ENCODE measurements at regions not wholly inside any gene's neighbourhood (a gene's known extent, or its start where the extent isn't known, plus 50 kb on each side); places are given as distances from the start of the nearest gene placed in this dataset.

DNA sequence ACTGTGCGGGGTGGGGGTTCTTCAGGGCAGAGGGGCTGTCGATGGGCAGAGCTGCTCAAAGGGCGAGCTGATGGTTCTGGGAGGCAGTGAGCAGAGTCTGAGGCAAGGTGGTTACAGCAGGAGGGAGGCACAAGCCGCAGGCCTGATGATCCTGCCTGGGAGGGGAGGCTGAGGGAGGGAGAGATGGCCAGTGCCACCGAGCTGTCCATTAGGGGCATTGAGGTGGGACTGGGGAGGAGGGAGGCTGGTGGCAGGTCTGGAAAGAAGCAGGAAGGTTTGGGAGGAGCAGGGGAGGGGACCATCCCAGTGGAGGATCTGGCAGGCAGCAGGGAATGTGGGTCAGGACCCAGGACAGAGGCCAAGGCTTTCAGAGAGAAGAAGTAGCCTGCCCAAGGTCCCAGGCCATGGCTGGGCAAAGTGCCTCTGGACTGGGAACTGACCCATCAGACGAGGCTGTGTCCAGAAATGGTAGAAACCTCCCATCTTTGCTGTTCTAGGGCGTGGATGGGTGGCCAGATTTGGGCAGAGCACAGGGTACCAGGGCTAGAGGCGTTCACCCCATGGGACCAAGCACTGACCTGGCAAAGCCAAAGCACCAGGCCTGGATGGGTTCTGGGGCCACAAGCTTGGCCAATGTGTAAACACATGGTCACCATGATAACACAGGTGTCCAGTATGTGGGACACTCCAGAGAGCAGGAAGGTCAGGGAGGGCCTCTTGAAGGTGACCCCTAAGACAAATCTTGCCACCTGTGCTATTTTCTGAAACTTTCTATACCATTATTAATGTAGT is 55.5 kb downstream of the INHBB start:
- DNase-seq (ENCODE audit: low read depth, low spot score): no peak
- TF ChIP-seq, protein P1, sequence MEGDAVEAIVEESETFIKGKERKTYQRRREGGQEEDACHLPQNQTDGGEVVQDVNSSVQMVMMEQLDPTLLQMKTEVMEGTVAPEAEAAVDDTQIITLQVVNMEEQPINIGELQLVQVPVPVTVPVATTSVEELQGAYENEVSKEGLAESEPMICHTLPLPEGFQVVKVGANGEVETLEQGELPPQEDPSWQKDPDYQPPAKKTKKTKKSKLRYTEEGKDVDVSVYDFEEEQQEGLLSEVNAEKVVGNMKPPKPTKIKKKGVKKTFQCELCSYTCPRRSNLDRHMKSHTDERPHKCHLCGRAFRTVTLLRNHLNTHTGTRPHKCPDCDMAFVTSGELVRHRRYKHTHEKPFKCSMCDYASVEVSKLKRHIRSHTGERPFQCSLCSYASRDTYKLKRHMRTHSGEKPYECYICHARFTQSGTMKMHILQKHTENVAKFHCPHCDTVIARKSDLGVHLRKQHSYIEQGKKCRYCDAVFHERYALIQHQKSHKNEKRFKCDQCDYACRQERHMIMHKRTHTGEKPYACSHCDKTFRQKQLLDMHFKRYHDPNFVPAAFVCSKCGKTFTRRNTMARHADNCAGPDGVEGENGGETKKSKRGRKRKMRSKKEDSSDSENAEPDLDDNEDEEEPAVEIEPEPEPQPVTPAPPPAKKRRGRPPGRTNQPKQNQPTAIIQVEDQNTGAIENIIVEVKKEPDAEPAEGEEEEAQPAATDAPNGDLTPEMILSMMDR (IDR thresholded peaks at IDR 0.05; ENCODE audit: low read depth, low read length): no peak
- ChIA-PET CTCF (no interaction called here), POLR2A (no interaction called here)
- Histone ChIP-seq H3K27me3 (ENCODE audit: control insufficient read depth, insufficient read depth, low read length) (peaks cover 32% of the 10 kb centered on the region), H3K27ac (ENCODE audit: low read depth, low read length) (no peak overlapping the region), H3K4me3 (ENCODE audit: low read depth, low read length) (no peak overlapping the region), H3K9me3 (ENCODE audit: control insufficient read depth, insufficient read depth, low read length) (no peaks in the 10 kb centered on the region; the same call in 1 of the 2 replicates)

DNA sequence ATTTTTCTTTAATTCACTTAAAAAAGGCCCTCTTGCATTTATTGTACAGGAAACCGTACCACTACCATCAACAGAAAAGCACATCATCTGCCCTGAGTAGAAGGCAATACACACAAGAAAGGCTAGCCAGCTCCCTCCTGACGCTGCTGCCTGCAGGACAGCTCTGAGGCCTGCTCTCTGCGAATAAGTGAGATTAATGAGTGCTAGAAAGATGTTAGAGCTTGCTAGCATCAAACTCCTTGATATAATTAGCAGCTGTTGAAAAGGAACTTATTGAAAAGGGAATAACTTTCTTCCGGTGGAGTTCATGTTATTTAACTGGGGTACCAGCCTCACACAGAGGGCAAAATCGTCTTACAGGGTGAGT is 56.1 kb downstream of the INHBB start:
- CTCF ChIA-PET: no interaction called here
- TF ChIP-seq, protein P1 (IDR thresholded peaks at IDR 0.05; ENCODE audit: low read depth, low read length): no peak
- no peak overlapping the region for H3K4me3 ChIP-seq (ENCODE audit: low read depth, low read length)
- H3K9me3 ChIP-seq (ENCODE audit: control insufficient read depth, insufficient read depth, low read length): no peaks in the 10 kb centered on the region
- no peak overlapping the region for H3K27ac ChIP-seq (ENCODE audit: low read depth, low read length)
- no peak for DNase-seq (ENCODE audit: low read depth, low spot score)
- H3K27me3 ChIP-seq (ENCODE audit: control insufficient read depth, insufficient read depth, low read length): peaks cover 32% of the 10 kb centered on the region
- POLR2A ChIA-PET: no interaction called here

DNA sequence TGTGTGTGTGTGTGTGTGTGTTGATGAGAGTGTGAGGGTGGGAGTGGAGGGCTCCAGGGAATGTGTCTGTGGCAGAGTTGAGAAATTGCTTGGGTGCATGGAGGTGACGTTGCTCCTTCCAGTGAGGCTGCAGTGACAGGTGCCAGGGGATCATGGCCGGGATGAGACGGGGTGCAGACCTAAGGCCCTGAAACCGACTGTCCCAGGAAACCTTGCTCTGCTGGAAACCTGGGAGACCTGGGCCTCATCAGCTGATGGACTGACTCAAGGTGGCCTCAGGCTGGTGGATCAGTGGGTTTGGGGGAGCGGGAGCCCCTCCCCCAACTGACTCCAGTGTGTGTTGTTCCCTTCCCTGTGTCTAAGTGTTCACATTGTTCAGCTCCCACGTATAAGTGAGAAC is 56.6 kb downstream of the INHBB start:
- Histone ChIP-seq H3K27me3 (ENCODE audit: control insufficient read depth, insufficient read depth, low read length) (peaks cover 32% of the 10 kb centered on the region), H3K4me3 (ENCODE audit: low read depth, low read length) (no peak overlapping the region), H3K27ac (ENCODE audit: low read depth, low read length) (no peak overlapping the region), H3K9me3 (ENCODE audit: control insufficient read depth, insufficient read depth, low read length) (no peaks in the 10 kb centered on the region)
- POLR2A ChIA-PET: no interaction called here
- no peak for DNase-seq (ENCODE audit: low read depth, low spot score)
- CTCF ChIA-PET: no interaction called here
- TF ChIP-seq, protein P1 (IDR thresholded peaks at IDR 0.05; ENCODE audit: low read depth, low read length): no peak

DNA sequence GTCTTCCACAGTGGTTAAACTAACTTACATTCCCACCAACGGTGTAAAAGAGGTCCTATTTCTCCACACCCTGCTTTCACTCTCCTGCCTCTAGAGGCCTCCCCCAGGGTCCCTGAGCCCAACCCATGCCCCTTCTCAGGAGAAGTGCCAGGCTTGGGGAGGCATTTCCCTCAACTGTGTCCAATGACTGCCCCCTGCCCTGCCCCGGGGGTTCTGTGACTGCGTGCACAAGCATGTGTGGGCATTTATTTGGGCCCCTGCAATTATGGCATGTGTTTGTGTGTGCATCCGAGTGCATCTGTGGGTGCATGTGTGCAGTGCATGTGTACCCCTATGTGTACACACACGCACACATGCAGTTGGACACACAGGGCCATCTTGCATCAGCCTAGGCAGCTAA is 57.3 kb downstream of the INHBB start:
- DNase-seq (ENCODE audit: low read depth, low spot score): no peak
- POLR2A ChIA-PET: no interaction called here
- CTCF ChIA-PET: no interaction called here
- H3K27ac ChIP-seq (ENCODE audit: low read depth, low read length): no peak overlapping the region
- peaks cover 32% of the 10 kb centered on the region for H3K27me3 ChIP-seq (ENCODE audit: control insufficient read depth, insufficient read depth, low read length)
- H3K9me3 ChIP-seq (ENCODE audit: control insufficient read depth, insufficient read depth, low read length): no peaks in the 10 kb centered on the region
- no peak overlapping the region for H3K4me3 ChIP-seq (ENCODE audit: low read depth, low read length)
- TF ChIP-seq, protein P1 (IDR thresholded peaks at IDR 0.05; ENCODE audit: low read depth, low read length): no peak

DNA sequence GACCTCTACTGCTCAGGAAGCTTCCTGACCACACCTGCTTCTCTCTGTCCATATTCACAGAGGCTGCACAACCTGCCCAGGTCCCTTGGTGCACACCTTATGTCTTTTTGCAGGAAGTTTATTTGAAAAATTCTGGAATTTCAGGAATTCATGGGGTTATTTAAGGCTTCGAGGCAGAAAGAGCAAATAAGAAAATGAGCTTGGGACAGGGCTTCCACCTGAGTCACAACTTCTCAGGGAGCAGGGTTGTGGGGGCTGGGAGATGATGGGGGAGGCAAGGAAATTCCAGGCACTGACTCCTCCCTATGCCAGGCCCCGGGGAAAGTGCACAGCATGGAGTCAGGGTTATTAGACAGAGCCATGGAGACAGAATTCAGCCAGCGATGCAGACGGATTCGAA is 57.7 kb downstream of the INHBB start:
- CTCF ChIA-PET: no interaction called here

More for the DNA sequence above, 57.7 kb downstream of the INHBB start:
- TF ChIP-seq, protein P1 (IDR thresholded peaks at IDR 0.05; ENCODE audit: low read depth, low read length): no peak
- no peak overlapping the region for H3K4me3 ChIP-seq (ENCODE audit: low read depth, low read length)
- H3K27ac ChIP-seq (ENCODE audit: low read depth, low read length): no peak overlapping the region
- no peaks in the 10 kb centered on the region for H3K9me3 ChIP-seq (ENCODE audit: control insufficient read depth, insufficient read depth, low read length)
- H3K27me3 ChIP-seq (ENCODE audit: control insufficient read depth, insufficient read depth, low read length): peaks cover 34% of the 10 kb centered on the region
- DNase-seq (ENCODE audit: low read depth, low spot score): no peak
- POLR2A ChIA-PET: no interaction called here

All from AG04450 (cell line).